ENCODE measurements at regions not wholly inside any gene's neighbourhood (a gene's known extent, or its start where the extent isn't known, plus 50 kb on each side); places are given as distances from the start of the nearest gene placed in this dataset.

DNA sequence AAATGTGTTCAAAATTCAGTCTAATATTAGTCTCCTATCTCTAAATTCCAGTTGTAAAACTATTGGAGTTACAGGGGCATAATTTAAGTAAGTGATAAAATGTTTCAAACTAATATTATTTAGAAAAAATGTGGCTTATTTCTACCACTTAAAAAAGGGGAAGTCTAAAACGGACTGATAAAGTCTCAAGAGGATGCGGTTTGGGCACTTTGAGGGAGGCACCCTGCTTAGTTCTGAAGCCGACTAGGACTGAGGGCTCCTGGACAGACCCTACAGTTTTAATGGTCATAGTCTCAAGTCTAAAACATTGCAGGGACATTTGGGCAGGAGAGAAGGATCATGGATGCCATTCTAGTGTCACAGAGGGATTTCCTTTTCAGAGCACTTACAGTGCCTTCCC, 566.3 kb downstream of the NR2F2 start:
- TF ChIP-seq POLR2A (IDR thresholded peaks at IDR 0.05; ENCODE audit: low read depth, low read length) (no peak), MXI1 (IDR thresholded peaks at IDR 0.05; ENCODE audit: borderline replicate concordance, low read depth, low read length) (no peak), MAZ (IDR thresholded peaks at IDR 0.05; ENCODE audit: borderline replicate concordance, low read depth, low read length) (no peak)
- TF ChIP-seq, protein P1, sequence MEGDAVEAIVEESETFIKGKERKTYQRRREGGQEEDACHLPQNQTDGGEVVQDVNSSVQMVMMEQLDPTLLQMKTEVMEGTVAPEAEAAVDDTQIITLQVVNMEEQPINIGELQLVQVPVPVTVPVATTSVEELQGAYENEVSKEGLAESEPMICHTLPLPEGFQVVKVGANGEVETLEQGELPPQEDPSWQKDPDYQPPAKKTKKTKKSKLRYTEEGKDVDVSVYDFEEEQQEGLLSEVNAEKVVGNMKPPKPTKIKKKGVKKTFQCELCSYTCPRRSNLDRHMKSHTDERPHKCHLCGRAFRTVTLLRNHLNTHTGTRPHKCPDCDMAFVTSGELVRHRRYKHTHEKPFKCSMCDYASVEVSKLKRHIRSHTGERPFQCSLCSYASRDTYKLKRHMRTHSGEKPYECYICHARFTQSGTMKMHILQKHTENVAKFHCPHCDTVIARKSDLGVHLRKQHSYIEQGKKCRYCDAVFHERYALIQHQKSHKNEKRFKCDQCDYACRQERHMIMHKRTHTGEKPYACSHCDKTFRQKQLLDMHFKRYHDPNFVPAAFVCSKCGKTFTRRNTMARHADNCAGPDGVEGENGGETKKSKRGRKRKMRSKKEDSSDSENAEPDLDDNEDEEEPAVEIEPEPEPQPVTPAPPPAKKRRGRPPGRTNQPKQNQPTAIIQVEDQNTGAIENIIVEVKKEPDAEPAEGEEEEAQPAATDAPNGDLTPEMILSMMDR (conservative IDR thresholded peaks at IDR 0.05; ENCODE audit: low read depth, low read length) = no peak

Measured in IMR-90 (cell line).